ENCODE measurements at regions not wholly inside any gene's neighbourhood (a gene's known extent, or its start where the extent isn't known, plus 50 kb on each side); places are given as distances from the start of the nearest gene placed in this dataset.

GRCh38 chr13:73671732-73672131 is 462.5 kb downstream of the KLF12 start:
- no peak for DNase-seq (ENCODE audit: low read depth)
- CTCF ChIA-PET: interaction anchor here (0.6 to 1.2 kb wide), 3 partner anchors 10 to 185 kb away, joined by 3 to 5 read pairs (median 3); no protein-coding TSS in a partner anchor
- POLR2A ChIA-PET: no interaction called here

GRCh38 chr13:73671011-73671410 is 463.2 kb downstream of the KLF12 start:
- CTCF ChIA-PET: interaction anchor here (1.0 to 1.2 kb wide), 2 partner anchors 11 kb away, joined by 3 to 5 read pairs; no protein-coding TSS in a partner anchor
- no peak overlapping the region for H3K4me3 ChIP-seq (ENCODE audit: low read depth, low read length)
- POLR2A ChIA-PET: no interaction called here
- no peaks in the 10 kb centered on the region for H3K36me3 ChIP-seq (ENCODE audit: control insufficient read depth, insufficient read depth, low read length)
- H3K27me3 ChIP-seq (ENCODE audit: control insufficient read depth, insufficient read depth, low read length): peaks cover 1% of the 10 kb centered on the region; the same call in 1 of the 2 replicates
- TF ChIP-seq CTCF (IDR thresholded peaks at IDR 0.05; ENCODE audit: insufficient read depth, low read depth, low read length): no peak
- no peak for DNase-seq (ENCODE audit: low read depth)

More at GRCh38 chr13:73671732-73672131, 462.5 kb downstream of the KLF12 start:
- Histone ChIP-seq H3K36me3 (ENCODE audit: control insufficient read depth, insufficient read depth, low read length) (no peaks in the 10 kb centered on the region), H3K27me3 (ENCODE audit: control insufficient read depth, insufficient read depth, low read length) (peaks cover 1% of the 10 kb centered on the region; the same call in 1 of the 2 replicates), H3K4me3 (ENCODE audit: low read depth, low read length) (no peak overlapping the region)
- no peak for TF ChIP-seq CTCF (IDR thresholded peaks at IDR 0.05; ENCODE audit: insufficient read depth, low read depth, low read length)

- peaks cover 1% of the 10 kb centered on the region; the same call in 1 of the 2 replicates for H3K27me3 ChIP-seq (ENCODE audit: control insufficient read depth, insufficient read depth, low read length)
- no peak overlapping the region for H3K4me3 ChIP-seq (ENCODE audit: low read depth, low read length)
- no peaks in the 10 kb centered on the region for H3K36me3 ChIP-seq (ENCODE audit: control insufficient read depth, insufficient read depth, low read length)
- no peak for TF ChIP-seq CTCF (IDR thresholded peaks at IDR 0.05; ENCODE audit: insufficient read depth, low read depth, low read length)
- no peak for DNase-seq (ENCODE audit: low read depth)
- POLR2A ChIA-PET: no interaction called here
- CTCF ChIA-PET: no interaction called here
Observed at GRCh38 chr13:73667756-73668155, 466.4 kb downstream of the KLF12 start.

- H3K36me3 ChIP-seq (ENCODE audit: control insufficient read depth, insufficient read depth, low read length): no peaks in the 10 kb centered on the region
- no peak for DNase-seq (ENCODE audit: low read depth)
- TF ChIP-seq CTCF (IDR thresholded peaks at IDR 0.05; ENCODE audit: insufficient read depth, low read depth, low read length): no peak
- peaks cover 1% of the 10 kb centered on the region; the same call in 1 of the 2 replicates for H3K27me3 ChIP-seq (ENCODE audit: control insufficient read depth, insufficient read depth, low read length)
- no peak overlapping the region for H3K4me3 ChIP-seq (ENCODE audit: low read depth, low read length)
- POLR2A ChIA-PET: no interaction called here
- CTCF ChIA-PET: interaction anchor here (0.6 to 0.9 kb wide), 2 partner anchors 34 to 44 kb away, joined by 3 read pairs; no protein-coding TSS in a partner anchor
Observed at GRCh38 chr13:73665261-73665660, 468.9 kb downstream of the KLF12 start.

GRCh38 chr13:73664851-73665250 is 469.4 kb downstream of the KLF12 start:
- TF ChIP-seq CTCF (IDR thresholded peaks at IDR 0.05; ENCODE audit: insufficient read depth, low read depth, low read length): no peak
- Histone ChIP-seq H3K4me3 (ENCODE audit: low read depth, low read length) (no peak overlapping the region), H3K36me3 (ENCODE audit: control insufficient read depth, insufficient read depth, low read length) (no peaks in the 10 kb centered on the region), H3K27me3 (ENCODE audit: control insufficient read depth, insufficient read depth, low read length) (peaks cover 1% of the 10 kb centered on the region; the same call in 1 of the 2 replicates)
- POLR2A ChIA-PET: no interaction called here
- no peak for DNase-seq (ENCODE audit: low read depth)
- CTCF ChIA-PET: interaction anchor here (0.9 kb wide), 1 partner anchor 34 kb away, joined by 3 read pairs; no protein-coding TSS in a partner anchor
